Heart right ventricle (tissue), 16 donors: ENCODE measurements at regions not wholly inside any gene's neighbourhood (a gene's known extent, or its start where the extent isn't known, plus 50 kb on each side); places are given as distances from the start of the nearest gene placed in this dataset.

Experiments used
- ATAC-seq, 8 donors: fragments of 200-7000 bp; cut with Tn5 transposase; one replicate each; pipeline ENCODE4 v1.9.1; 2020; ENCODE audit warnings: mild to moderate bottlenecking in 8 of 8, moderate library complexity in 8 of 8, moderate number of reproducible peaks in 1 of 8
- DNase-seq, 2 donors: peaks; one replicate each; pipeline ENCODE4 v3.0.0-alpha.2; 2020
- H3K27ac ChIP-seq, 10 donors: fragments of 200-600 bp; sonication (generic) in 2 of 10; one replicate each; pipeline versions ENCODE4 v1.5.0 to v1.8.0; 2020 to 2022; ENCODE audit warnings: mild to moderate bottlenecking in 3 of 10
- H3K27me3 ChIP-seq, 7 donors: fragments of 200-600 bp; one replicate each; pipeline ENCODE4 v1.8.0; 2021 to 2022; ENCODE audit warnings: mild to moderate bottlenecking in 2 of 7
- H3K36me3 ChIP-seq, 9 donors: fragments of 200-600 bp; sonication (generic) in 1 of 9; one replicate each; pipeline versions ENCODE4 v1.5.0 to v1.8.0; 2020 to 2022; ENCODE audit warnings: mild to moderate bottlenecking in 2 of 9
- H3K4me1 ChIP-seq, 9 donors: fragments of 200-600 bp; sonication (generic) in 1 of 9; one replicate each; pipeline versions ENCODE4 v1.5.0 to v1.8.0; 2020 to 2022; ENCODE audit warnings: mild to moderate bottlenecking in 4 of 9
- H3K4me3 ChIP-seq, 10 donors: fragments of 200-600 bp; sonication (generic) in 2 of 10; one replicate each; pipeline versions ENCODE4 v1.5.0 to v1.8.0; 2020 to 2022; ENCODE audit warnings: mild to moderate bottlenecking in 7 of 10, moderate library complexity in 2 of 10
- H3K9me3 ChIP-seq, 11 donors: fragments of 200-600 bp in 10 of 11; sonication (generic) in 2 of 11; one replicate each; pipeline versions ENCODE4 v1.5.0 to v1.8.0; 2013 to 2022; ENCODE audit warnings: mild to moderate bottlenecking in 2 of 11, control low read depth in 1 of 11, moderate library complexity in 1 of 11
- WGBS, 2 donors: extraction: QIAGEN DNeasy Blood & Tissue Kit; methylation state at CpG; one replicate each; pipeline ENCODE4 v1.1.7; 2013; ENCODE audit warnings: inconsistent platforms in 1 of 2; 5-methylcytosine and 5-hydroxymethylcytosine counted together
- intact Hi-C, 10 donors: fragments of 100-400 bp; cut with DNase I; formaldehyde crosslinking; loops; one replicate each; pipeline versions ENCODE4 v1.11.1 to v1.14.2; 2022
- TF ChIP-seq, protein P1 (sequence below), 9 donors: fragments of 200-600 bp; sonication (generic) in 2 of 9; IDR thresholded peaks; one replicate each; pipeline versions ENCODE4 v1.5.0 to v1.8.0; 2021 to 2022; ENCODE audit warnings: antibody characterized with exemption in 9 of 9, mild to moderate bottlenecking in 5 of 9, moderate library complexity in 1 of 9
- donor health status: Arrhythmogenic right ventricular cardiomyopathy.
- donor health status: ischemic (EF 13 %, LVEDD 7.1; RV severe dilation, severe dysfunction).
- donor health status: healthy with polysubstance abuse.
- donor health status: DM: no; HTN: yes; CAD: no.
- donor health status: DM: no; HTN: no; CAD: no.
- donor health status: ischemic (EF 25% LVEDD 6.9; RV normal size, moderate dysfunction).
- donor health status: ischemic (EF 25% LVEDD 5.7; RV mildly dilated, moderate dysfunction).
- donor health status: healthy.
- donor health status: DM: yes; HTN: yes; CAD: no.
- donor health status: Ischemic cardiomyopathy.
- donor health status: ischemic (EF 35%, LVEDD 5.7; RV mildly dilated, moderate dysfunction).
- donor health status: nonischemic (EF 11% LVEDD 7.7; RV severe dilation, severe dysfunction).
- donor health status: DM: yes; HTN: yes; CAD: no.
- donor health status: PGD.
- donor health status: ischemic (EF 29% LVEDD 5.4; RV normal size, mild dysfunction).
- donor health status: nonischemic (EF 23%, LVEDD 6.1; RV moderate dilation, normal function).

DNA sequence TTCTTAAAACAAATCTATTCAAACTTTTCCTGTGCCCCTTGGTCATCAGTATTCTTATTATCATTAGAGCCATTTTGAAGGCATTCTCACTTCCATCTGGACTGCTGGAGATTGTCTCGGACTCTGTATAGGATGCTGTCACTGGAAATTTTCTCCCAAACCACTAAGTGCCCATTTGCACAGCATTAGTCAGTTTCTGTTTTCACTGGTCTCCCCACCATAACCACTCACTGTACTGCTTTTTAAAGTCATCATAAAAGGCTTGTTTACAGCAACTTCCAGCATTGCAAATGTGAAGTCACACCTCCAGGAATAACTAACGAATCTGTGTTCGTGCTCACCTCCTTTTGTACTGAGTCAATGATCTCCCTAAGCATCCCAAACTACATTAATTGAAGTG is 150.9 kb upstream of the SERTAD2 start:
- ATAC-seq, result no peak
- no peak overlapping the region for H3K4me3 ChIP-seq
- H3K27me3 ChIP-seq, result no peaks in the 10 kb centered on the region
- H3K36me3 ChIP-seq, result no peaks in the 10 kb centered on the region
- no peaks in the 10 kb centered on the region for H3K9me3 ChIP-seq
- WGBS, 2 donors, result 92 to 96% methylated on average over 3 of the region's 3 CpGs
- H3K27ac ChIP-seq, result no peak overlapping the region
- no peaks in the 10 kb centered on the region for H3K4me1 ChIP-seq
- TF ChIP-seq, protein P1, sequence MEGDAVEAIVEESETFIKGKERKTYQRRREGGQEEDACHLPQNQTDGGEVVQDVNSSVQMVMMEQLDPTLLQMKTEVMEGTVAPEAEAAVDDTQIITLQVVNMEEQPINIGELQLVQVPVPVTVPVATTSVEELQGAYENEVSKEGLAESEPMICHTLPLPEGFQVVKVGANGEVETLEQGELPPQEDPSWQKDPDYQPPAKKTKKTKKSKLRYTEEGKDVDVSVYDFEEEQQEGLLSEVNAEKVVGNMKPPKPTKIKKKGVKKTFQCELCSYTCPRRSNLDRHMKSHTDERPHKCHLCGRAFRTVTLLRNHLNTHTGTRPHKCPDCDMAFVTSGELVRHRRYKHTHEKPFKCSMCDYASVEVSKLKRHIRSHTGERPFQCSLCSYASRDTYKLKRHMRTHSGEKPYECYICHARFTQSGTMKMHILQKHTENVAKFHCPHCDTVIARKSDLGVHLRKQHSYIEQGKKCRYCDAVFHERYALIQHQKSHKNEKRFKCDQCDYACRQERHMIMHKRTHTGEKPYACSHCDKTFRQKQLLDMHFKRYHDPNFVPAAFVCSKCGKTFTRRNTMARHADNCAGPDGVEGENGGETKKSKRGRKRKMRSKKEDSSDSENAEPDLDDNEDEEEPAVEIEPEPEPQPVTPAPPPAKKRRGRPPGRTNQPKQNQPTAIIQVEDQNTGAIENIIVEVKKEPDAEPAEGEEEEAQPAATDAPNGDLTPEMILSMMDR (IDR thresholded peaks at IDR 0.05), result no peak
- intact Hi-C loops, result no loop called here
- DNase-seq, result no peak

DNA sequence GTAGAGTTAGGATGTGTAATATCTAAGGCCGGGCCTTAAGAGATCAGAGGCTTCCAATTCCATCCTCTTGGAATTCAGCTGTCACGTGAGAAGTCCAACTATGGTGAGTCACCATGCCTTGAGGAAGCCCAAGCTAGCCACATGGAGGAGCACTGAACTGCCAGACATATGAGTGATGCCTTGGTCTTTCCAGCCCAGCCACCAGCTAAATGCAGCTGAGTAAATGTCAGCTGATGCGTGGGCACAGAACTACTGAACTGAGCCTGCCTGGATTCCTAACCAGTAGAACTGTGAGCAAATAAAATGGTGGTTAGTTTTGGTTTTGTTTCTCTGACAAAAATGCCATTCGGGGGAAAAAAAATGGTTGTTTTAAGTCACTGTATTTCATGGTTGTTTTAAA is 153.7 kb upstream of the SERTAD2 start:
- peak in 1 of 8 donors; percentile 41 for ATAC-seq
- intact Hi-C loops, result no loop called here
- no peak overlapping the region for H3K4me3 ChIP-seq
- 70 to 85% methylated on average over 4 of the region's 4 CpGs for WGBS, 2 donors
- no peaks in the 10 kb centered on the region for H3K36me3 ChIP-seq
- H3K27me3 ChIP-seq, result no peaks in the 10 kb centered on the region
- no peak for DNase-seq
- no peak overlapping the region for H3K27ac ChIP-seq
- TF ChIP-seq, protein P1 (IDR thresholded peaks at IDR 0.05), result no peak
- H3K4me1 ChIP-seq, result peaks cover 0 to 11% (median 7%) of the 10 kb centered on the region in 9 donors
- H3K9me3 ChIP-seq, result peaks cover 0 to 8% (median 0%) of the 10 kb centered on the region in 11 donors

DNA sequence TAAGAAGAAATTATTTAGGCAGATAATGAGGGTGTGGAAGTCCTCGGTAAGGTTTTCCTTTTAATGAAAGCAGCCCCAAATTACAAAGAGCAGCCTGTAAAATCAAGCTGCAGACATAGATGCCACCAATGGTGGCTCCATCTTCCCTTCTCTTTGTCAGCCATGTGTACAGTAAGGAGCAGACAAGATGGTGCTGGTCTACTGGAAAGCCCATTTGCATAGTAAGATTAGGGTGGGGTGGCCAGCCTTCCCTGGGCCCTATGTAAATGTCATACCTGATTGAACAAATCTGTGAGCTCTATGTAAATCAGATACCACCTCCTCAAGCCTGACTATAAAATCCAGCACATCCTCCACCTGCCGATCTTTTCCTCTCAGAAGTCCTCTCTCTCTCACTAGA is 154.4 kb upstream of the SERTAD2 start:
- WGBS, 2 donors, result 91 to 98% methylated on average over 2 of the region's 2 CpGs
- H3K9me3 ChIP-seq, result peaks cover 0 to 8% (median 0%) of the 10 kb centered on the region in 11 donors
- H3K27ac ChIP-seq, result no peak overlapping the region
- intact Hi-C loops, result no loop called here
- H3K36me3 ChIP-seq, result no peaks in the 10 kb centered on the region
- TF ChIP-seq, protein P1 (IDR thresholded peaks at IDR 0.05), result no peak
- ATAC-seq (no peak), DNase-seq (no peak)
- H3K27me3 ChIP-seq, result no peaks in the 10 kb centered on the region
- no peak overlapping the region for H3K4me3 ChIP-seq
- peaks cover 0 to 18% (median 13%) of the 10 kb centered on the region in 9 donors for H3K4me1 ChIP-seq

DNA sequence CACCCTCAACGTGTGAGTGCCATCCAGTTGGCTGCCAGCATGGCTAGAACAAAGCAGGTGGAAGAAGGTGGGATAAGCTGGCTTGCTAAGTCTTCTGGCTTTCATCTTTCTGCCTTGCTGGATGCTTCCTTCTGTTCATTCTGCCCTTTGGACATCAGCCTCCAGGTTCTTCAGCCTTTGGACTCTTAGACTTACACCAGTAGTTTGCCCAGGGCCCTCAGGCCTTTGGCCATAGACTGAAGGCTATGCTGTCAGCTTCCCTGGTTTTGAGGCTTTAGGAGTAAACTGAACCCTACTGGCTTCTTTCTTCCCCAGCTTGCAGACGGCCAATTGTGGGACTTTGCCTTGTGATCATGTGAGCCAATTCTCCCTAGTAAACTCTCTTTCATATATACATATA is 155.0 kb upstream of the SERTAD2 start:
- no peak for ATAC-seq
- intact Hi-C loops, result no loop called here
- Histone ChIP-seq H3K27me3 (no peaks in the 10 kb centered on the region), H3K36me3 (no peaks in the 10 kb centered on the region), H3K4me3 (no peak overlapping the region), H3K27ac (no peak overlapping the region), H3K4me1 (peaks cover 0 to 22% (median 16%) of the 10 kb centered on the region in 9 donors), H3K9me3 (peaks cover 0 to 8% (median 0%) of the 10 kb centered on the region in 11 donors)
- no peak for DNase-seq
- TF ChIP-seq, protein P1 (IDR thresholded peaks at IDR 0.05), result no peak
- 61 to 72% methylated on average over 2 of the region's 2 CpGs for WGBS, 2 donors
